ENCODE measurements at regions not wholly inside any gene's neighbourhood (a gene's known extent, or its start where the extent isn't known, plus 50 kb on each side); places are given as distances from the start of the nearest gene placed in this dataset.
"Not testable (repeated sequence)": the region's sequence is repeated elsewhere in the genome, so short reads cannot be mapped to it uniquely, and the experiment has no call there.

- no peak for DNase-seq (ENCODE audit: low read depth in 1 of 2, low spot score in 1 of 2)
- in situ Hi-C loops (cut with HindIII; ENCODE audit: low pct_unique_long_range_greater_than_20kb, low sequenced_read_pairs): no loop called here
- no peak for TF ChIP-seq JUND (IDR thresholded peaks at IDR 0.05; ENCODE audit: low read depth)
Measured at GRCh38 chr7:69534461-69535041, 63.7 kb upstream of the AUTS2 start.

- in situ Hi-C loops (cut with HindIII; ENCODE audit: low pct_unique_long_range_greater_than_20kb, low sequenced_read_pairs): no loop called here
- no peak for TF ChIP-seq JUND (IDR thresholded peaks at IDR 0.05; ENCODE audit: low read depth)
- DNase-seq (ENCODE audit: low read depth in 1 of 2, low spot score in 1 of 2): no peak
Measured at GRCh38 chr7:69537691-69538090, 60.6 kb upstream of the AUTS2 start.

GRCh38 chr7:69539531-69539930, 58.7 kb upstream of the AUTS2 start:
- TF ChIP-seq JUND (IDR thresholded peaks at IDR 0.05; ENCODE audit: low read depth): no peak
- in situ Hi-C loops (cut with HindIII; ENCODE audit: low pct_unique_long_range_greater_than_20kb, low sequenced_read_pairs): no loop called here
- no peak for DNase-seq (ENCODE audit: low read depth in 1 of 2, low spot score in 1 of 2)

- in situ Hi-C loops (cut with HindIII; ENCODE audit: low pct_unique_long_range_greater_than_20kb, low sequenced_read_pairs): no loop called here
- no peak for TF ChIP-seq JUND (IDR thresholded peaks at IDR 0.05; ENCODE audit: low read depth)
- no peak for DNase-seq (ENCODE audit: low read depth in 1 of 2, low spot score in 1 of 2)
Measured at GRCh38 chr7:69540287-69540686, 58.0 kb upstream of the AUTS2 start.

- DNase-seq (ENCODE audit: low read depth in 1 of 2, low spot score in 1 of 2); in situ Hi-C loops (cut with HindIII; ENCODE audit: low pct_unique_long_range_greater_than_20kb, low sequenced_read_pairs): not testable (repeated sequence)
Measured at GRCh38 chr7:69541779-69542432, 56.4 kb upstream of the AUTS2 start.

- TF ChIP-seq JUND (IDR thresholded peaks at IDR 0.05; ENCODE audit: low read depth): no peak
- in situ Hi-C loops (cut with HindIII; ENCODE audit: low pct_unique_long_range_greater_than_20kb, low sequenced_read_pairs): no loop called here
- DNase-seq (ENCODE audit: low read depth in 1 of 2, low spot score in 1 of 2): no peak
Measured at GRCh38 chr7:69545175-69545574, 53.1 kb upstream of the AUTS2 start.
